ENCODE measurements at regions not wholly inside any gene's neighbourhood (a gene's known extent, or its start where the extent isn't known, plus 50 kb on each side); places are given as distances from the start of the nearest gene placed in this dataset.

- TF ChIP-seq CTCF (IDR thresholded peaks at IDR 0.05): no peak
- no peak for TF ChIP-seq POLR2A (IDR thresholded peaks at IDR 0.05)
- TF ChIP-seq EP300 (IDR thresholded peaks at IDR 0.05): no peak
These were observed 151.6 kb upstream of the PTPRK start for GRCh38 chr6:128672023-128672422.
